ENCODE measurements at regions not wholly inside any gene's neighbourhood (a gene's known extent, or its start where the extent isn't known, plus 50 kb on each side); places are given as distances from the start of the nearest gene placed in this dataset.

GRCh38 chr2:213202011-213202410, 50.6 kb upstream of the IKZF2 start:
- peaks cover 3% of the 10 kb centered on the region for H3K27me3 Mint-ChIP-seq (ENCODE audit: low read depth)
- H3K36me3 Mint-ChIP-seq (ENCODE audit: low read depth), result no peaks in the 10 kb centered on the region
- H3K4me1 Mint-ChIP-seq (ENCODE audit: low read depth), result no peaks in the 10 kb centered on the region
- H3K27ac Mint-ChIP-seq, result no peak overlapping the region
- no peak overlapping the region for H3K4me3 Mint-ChIP-seq
- no peak for DNase-seq (ENCODE audit: low spot score)
- H3K9me3 Mint-ChIP-seq, result peaks cover 11% of the 10 kb centered on the region

DNA sequence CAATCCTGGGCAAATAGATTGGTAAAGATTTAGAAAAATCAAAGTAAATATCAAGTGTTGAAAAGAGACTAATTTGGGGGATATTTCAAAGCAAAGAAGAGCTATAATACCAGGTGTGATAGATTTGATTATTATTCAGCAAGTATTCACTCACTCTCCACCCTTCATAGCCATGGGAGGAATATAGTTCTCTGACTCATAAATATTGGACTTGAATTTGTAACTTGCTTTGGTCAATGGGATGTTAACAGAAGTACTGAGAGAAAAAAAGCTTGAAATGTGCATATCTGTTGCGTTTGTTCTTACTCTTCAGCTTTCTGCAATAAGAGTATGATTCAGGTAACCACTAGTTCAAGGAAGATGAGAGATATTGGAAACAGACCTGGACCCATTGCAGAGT, 54.5 kb upstream of the IKZF2 start:
- Mint-ChIP-seq H3K9me3 (no peaks in the 10 kb centered on the region), H3K36me3 (ENCODE audit: low read depth) (no peaks in the 10 kb centered on the region), H3K27me3 (ENCODE audit: low read depth) (peaks cover 3% of the 10 kb centered on the region), H3K4me3 (no peak overlapping the region), H3K4me1 (ENCODE audit: low read depth) (no peaks in the 10 kb centered on the region), H3K27ac (no peak overlapping the region)
- no peak for DNase-seq (ENCODE audit: low spot score)

DNA sequence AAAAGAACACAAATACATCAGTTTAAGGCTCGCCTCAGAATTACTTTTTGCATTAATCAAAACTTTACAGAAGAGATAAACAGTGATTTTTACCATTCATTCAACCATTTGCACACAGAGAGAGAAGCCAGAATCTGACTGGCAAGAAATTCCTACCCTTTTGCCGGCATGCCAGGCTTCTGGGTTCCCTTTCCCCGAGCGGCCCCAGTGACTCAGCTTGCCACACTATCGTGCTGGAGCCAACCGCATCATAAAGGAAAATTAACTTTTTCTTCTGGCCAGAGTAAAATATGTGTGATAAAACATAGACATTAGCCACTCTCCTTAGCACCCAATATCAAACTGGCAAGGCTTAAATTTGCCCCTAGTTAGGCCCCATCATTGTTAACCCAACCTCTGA, 61.8 kb upstream of the IKZF2 start:
- Mint-ChIP-seq H3K4me1 (ENCODE audit: low read depth) (no peaks in the 10 kb centered on the region), H3K27ac (no peak overlapping the region), H3K27me3 (ENCODE audit: low read depth) (peaks cover 16% of the 10 kb centered on the region), H3K9me3 (no peaks in the 10 kb centered on the region), H3K36me3 (ENCODE audit: low read depth) (no peaks in the 10 kb centered on the region), H3K4me3 (no peak overlapping the region)
- DNase-seq (ENCODE audit: low spot score), result no peak

DNA sequence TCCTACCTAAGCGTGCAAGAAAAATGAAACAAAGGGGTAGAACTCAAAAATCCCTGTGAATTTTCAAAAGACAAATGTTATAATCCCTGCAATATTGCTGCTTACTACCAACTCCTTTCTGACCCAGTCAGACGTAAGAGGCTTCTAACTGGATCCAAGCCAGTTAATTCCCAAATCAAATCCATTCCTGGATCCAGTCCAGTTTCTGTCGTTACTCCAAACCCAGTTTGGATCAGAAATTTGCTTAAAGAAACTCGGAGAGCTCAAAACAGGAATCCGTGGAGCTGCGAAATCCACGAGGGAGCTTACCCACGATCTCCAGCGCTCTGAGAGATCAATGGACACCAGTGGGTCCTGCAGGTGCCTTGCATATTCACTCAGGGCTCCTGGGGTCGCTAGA, 62.8 kb upstream of the IKZF2 start:
- Mint-ChIP-seq H3K27ac (no peak overlapping the region), H3K36me3 (ENCODE audit: low read depth) (no peaks in the 10 kb centered on the region), H3K4me3 (no peak overlapping the region), H3K27me3 (ENCODE audit: low read depth) (peaks cover 16% of the 10 kb centered on the region), H3K9me3 (no peaks in the 10 kb centered on the region), H3K4me1 (ENCODE audit: low read depth) (no peaks in the 10 kb centered on the region)
- DNase-seq (ENCODE audit: low spot score), result no peak

DNA sequence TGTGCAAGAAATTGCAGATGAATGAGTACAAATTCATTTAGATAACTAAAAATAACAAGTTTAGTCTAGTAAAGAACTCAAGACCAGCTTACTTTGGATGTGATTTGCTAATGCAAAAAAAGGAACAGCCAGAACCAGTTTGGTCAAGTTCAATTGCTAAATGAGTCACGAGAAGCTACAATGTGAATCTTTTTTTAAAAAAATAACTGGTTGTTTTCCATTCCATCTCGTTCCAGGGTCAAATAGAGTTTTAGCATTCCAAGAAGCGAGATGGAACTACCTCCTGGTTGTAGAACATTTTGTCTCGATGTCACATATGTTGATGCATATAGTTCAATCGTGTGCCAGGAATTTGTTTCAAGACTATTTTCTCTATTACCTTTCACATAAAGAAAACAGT, 65.0 kb upstream of the IKZF2 start:
- Mint-ChIP-seq H3K4me3 (no peak overlapping the region), H3K9me3 (no peaks in the 10 kb centered on the region), H3K27ac (no peak overlapping the region), H3K36me3 (ENCODE audit: low read depth) (no peaks in the 10 kb centered on the region), H3K27me3 (ENCODE audit: low read depth) (peaks cover 20% of the 10 kb centered on the region), H3K4me1 (ENCODE audit: low read depth) (no peaks in the 10 kb centered on the region)
- DNase-seq (ENCODE audit: low spot score), result no peak

DNA sequence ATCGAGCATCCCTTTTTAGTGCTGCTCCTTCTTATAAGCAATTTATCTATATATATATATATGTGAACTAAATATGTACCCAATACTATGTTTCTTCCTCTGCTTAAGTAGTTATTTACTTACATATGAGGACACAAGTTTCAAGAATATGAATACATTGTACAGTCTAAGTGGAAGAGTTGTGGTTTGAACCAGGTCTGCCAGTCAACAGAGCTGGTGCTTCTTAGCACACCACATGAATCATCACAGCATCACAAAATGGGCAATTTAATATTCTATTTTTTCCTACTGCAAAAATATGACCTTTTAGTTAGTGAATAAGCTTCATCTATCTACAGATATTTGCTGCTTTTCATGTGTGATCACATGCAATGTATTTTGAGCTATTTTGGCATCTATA, 64.4 kb upstream of the SPAG16 start:
- H3K27me3 Mint-ChIP-seq (ENCODE audit: low read depth), result peaks cover 20% of the 10 kb centered on the region
- H3K36me3 Mint-ChIP-seq (ENCODE audit: low read depth), result no peaks in the 10 kb centered on the region
- no peaks in the 10 kb centered on the region for H3K4me1 Mint-ChIP-seq (ENCODE audit: low read depth)
- H3K4me3 Mint-ChIP-seq, result no peak overlapping the region
- no peak for DNase-seq (ENCODE audit: low spot score)
- no peak overlapping the region for H3K27ac Mint-ChIP-seq
- no peaks in the 10 kb centered on the region for H3K9me3 Mint-ChIP-seq

DNA sequence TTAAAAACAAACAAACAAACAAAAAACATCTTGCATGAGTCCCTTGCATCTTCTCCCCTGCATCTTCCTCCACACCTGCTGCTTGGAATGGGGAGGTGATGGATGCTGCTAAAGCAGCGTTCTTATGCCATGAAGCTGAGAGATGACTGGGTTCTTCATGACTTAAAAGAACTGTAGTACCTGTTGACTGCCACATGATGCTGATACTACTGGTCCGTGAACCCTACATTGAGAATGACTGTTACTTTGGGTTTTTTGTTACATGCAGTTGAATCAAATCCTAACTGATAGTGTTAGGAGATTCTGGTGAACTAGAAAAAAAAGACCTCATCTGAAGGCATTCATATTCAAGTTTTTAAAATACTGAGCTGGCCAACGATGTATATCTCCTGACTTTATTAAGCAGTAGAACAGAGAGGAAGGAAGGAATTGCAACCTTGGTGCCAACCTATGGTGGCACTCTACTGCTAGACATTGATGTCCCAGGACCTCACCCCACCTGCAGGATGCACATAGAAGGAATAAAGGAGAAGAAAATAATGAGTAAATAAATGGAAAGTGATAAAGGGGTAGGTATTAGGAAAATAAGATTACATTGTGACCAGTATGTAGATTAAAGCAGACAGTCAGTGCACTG, 63.2 kb upstream of the SPAG16 start:
- Mint-ChIP-seq H3K27me3 (ENCODE audit: low read depth) (peaks cover 17% of the 10 kb centered on the region), H3K9me3 (no peaks in the 10 kb centered on the region), H3K4me1 (ENCODE audit: low read depth) (no peaks in the 10 kb centered on the region), H3K4me3 (no peak overlapping the region), H3K36me3 (ENCODE audit: low read depth) (no peaks in the 10 kb centered on the region), H3K27ac (no peak overlapping the region)
- DNase-seq (ENCODE audit: low spot score), result no peak

- Mint-ChIP-seq H3K27me3 (ENCODE audit: low read depth) (peaks cover 13% of the 10 kb centered on the region), H3K36me3 (ENCODE audit: low read depth) (no peaks in the 10 kb centered on the region), H3K9me3 (no peaks in the 10 kb centered on the region), H3K4me1 (ENCODE audit: low read depth) (peaks cover 2% of the 10 kb centered on the region), H3K4me3 (no peak overlapping the region), H3K27ac (no peak overlapping the region)
- DNase-seq (ENCODE audit: low spot score), result no peak
These were observed 62.3 kb upstream of the SPAG16 start for GRCh38 chr2:213221957-213222356.

GRCh38 chr2:213224366-213224765, 59.9 kb upstream of the SPAG16 start:
- peaks cover 8% of the 10 kb centered on the region for H3K27me3 Mint-ChIP-seq (ENCODE audit: low read depth)
- H3K36me3 Mint-ChIP-seq (ENCODE audit: low read depth), result no peaks in the 10 kb centered on the region
- no peaks in the 10 kb centered on the region for H3K9me3 Mint-ChIP-seq
- peaks cover 4% of the 10 kb centered on the region for H3K4me1 Mint-ChIP-seq (ENCODE audit: low read depth)
- H3K4me3 Mint-ChIP-seq, result no peak overlapping the region
- no peak for DNase-seq (ENCODE audit: low spot score)
- no peak overlapping the region for H3K27ac Mint-ChIP-seq

DNA sequence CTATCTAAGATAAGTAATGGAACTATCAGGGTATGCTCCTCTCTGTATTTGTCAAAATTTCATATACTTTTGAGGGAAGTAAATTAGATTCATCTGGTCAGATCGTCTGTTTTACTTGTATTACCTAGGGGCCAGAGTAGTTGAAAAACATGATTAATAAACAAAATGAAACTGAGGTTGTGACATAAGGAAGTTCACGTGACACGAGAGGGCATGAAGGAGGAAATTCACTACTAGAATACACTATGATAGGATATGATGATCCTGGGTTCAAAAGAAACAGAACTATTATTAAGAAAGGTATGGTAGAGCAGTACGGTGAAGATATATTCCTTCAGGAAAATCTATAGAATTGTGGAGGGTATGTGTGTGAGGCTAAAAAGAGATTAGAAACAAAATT, 58.4 kb upstream of the SPAG16 start:
- Mint-ChIP-seq H3K4me1 (ENCODE audit: low read depth) (peaks cover 4% of the 10 kb centered on the region), H3K36me3 (ENCODE audit: low read depth) (no peaks in the 10 kb centered on the region), H3K27me3 (ENCODE audit: low read depth) (peaks cover 9% of the 10 kb centered on the region), H3K27ac (no peak overlapping the region), H3K9me3 (no peaks in the 10 kb centered on the region), H3K4me3 (no peak overlapping the region)
- DNase-seq (ENCODE audit: low spot score), result no peak

- DNase-seq (ENCODE audit: low spot score), result no peak
- H3K27ac Mint-ChIP-seq, result no peak overlapping the region
These were observed 56.8 kb upstream of the SPAG16 start for GRCh38 chr2:213227458-213227857.

GRCh38 chr2:213228638-213229037, 55.6 kb upstream of the SPAG16 start:
- H3K4me3 Mint-ChIP-seq, result no peak overlapping the region

More at GRCh38 chr2:213227458-213227857, 56.8 kb upstream of the SPAG16 start:
- no peaks in the 10 kb centered on the region for H3K9me3 Mint-ChIP-seq
- peaks cover 4% of the 10 kb centered on the region for H3K4me1 Mint-ChIP-seq (ENCODE audit: low read depth)
- no peak overlapping the region for H3K4me3 Mint-ChIP-seq
- no peaks in the 10 kb centered on the region for H3K36me3 Mint-ChIP-seq (ENCODE audit: low read depth)
- H3K27me3 Mint-ChIP-seq (ENCODE audit: low read depth), result peaks cover 5% of the 10 kb centered on the region

GRCh38 chr2:213229814-213230213, 54.5 kb upstream of the SPAG16 start:
- Mint-ChIP-seq H3K36me3 (ENCODE audit: low read depth) (no peaks in the 10 kb centered on the region), H3K9me3 (no peaks in the 10 kb centered on the region), H3K4me3 (no peak overlapping the region), H3K27ac (no peak overlapping the region), H3K27me3 (ENCODE audit: low read depth) (peaks cover 8% of the 10 kb centered on the region), H3K4me1 (ENCODE audit: low read depth) (peaks cover 25% of the 10 kb centered on the region)
- DNase-seq (ENCODE audit: low spot score), result no peak

More at GRCh38 chr2:213228638-213229037, 55.6 kb upstream of the SPAG16 start:
- Mint-ChIP-seq H3K27ac (no peak overlapping the region), H3K4me1 (ENCODE audit: low read depth) (peaks cover 15% of the 10 kb centered on the region), H3K27me3 (ENCODE audit: low read depth) (peaks cover 5% of the 10 kb centered on the region), H3K36me3 (ENCODE audit: low read depth) (no peaks in the 10 kb centered on the region), H3K9me3 (no peaks in the 10 kb centered on the region)
- no peak for DNase-seq (ENCODE audit: low spot score)

DNA sequence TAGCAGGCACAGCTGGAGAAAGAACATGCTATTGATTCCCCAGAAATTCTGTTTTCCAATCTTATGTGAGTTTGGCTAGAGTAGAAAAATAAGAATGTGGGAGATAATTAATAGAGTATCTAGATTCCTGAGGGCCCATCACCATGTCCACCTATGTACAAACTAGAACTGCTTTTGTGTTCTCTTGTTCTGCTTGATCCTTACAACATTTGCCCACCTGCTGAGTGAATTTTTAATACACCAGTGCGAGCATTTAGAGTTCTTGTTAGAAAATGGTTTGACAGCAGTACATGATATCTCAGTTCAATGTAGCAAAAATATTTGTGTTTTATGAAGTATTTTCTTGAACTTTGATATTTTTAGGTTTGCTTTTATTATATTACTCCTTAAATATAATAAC, 52.3 kb upstream of the SPAG16 start:
- H3K4me1 Mint-ChIP-seq (ENCODE audit: low read depth), result peaks cover 26% of the 10 kb centered on the region
- no peaks in the 10 kb centered on the region for H3K36me3 Mint-ChIP-seq (ENCODE audit: low read depth)
- no peak overlapping the region for H3K27ac Mint-ChIP-seq
- H3K4me3 Mint-ChIP-seq, result no peak overlapping the region
- H3K9me3 Mint-ChIP-seq, result no peaks in the 10 kb centered on the region
- H3K27me3 Mint-ChIP-seq (ENCODE audit: low read depth), result peaks cover 17% of the 10 kb centered on the region
- DNase-seq (ENCODE audit: low spot score), result no peak

Measured in T-helper 2 cell treated with Interferon-gamma antibody and Interleukin-4, amounts not matched to agents 5 μg/mL and 100 μg/mL, for 36 hours (primary cell).